Common myeloid progenitor, CD34-positive (primary cell): ENCODE measurements at regions not wholly inside any gene's neighbourhood (a gene's known extent, or its start where the extent isn't known, plus 50 kb on each side); places are given as distances from the start of the nearest gene placed in this dataset.

Experiments
- CTCF ChIA-PET: fragments of 350-600 bp; sonication (Branson Sonifier 250); formaldehyde crosslinking; loops from one replicate; lab custom pipeline; 2021; ENCODE audit warnings: antibody characterized with exemption; lab: Charles Lee
- POLR2A ChIA-PET: fragments of 350-600 bp; sonication (Branson Sonifier 250); formaldehyde crosslinking; loops from one replicate; lab custom pipeline; 2021; ENCODE audit warnings: antibody characterized with exemption; lab: Charles Lee
- DNase-seq, 3 donors: peaks; one replicate each; pipeline versions ENCODE4 v3.0.0 to v3.0.0-alpha.2; 2013
- H3K27ac ChIP-seq, 2 experiments: 1 replicate in 1 of 2; 2 replicates in 1 of 2; pipeline ENCODE4 v1.7.0; 2013; ENCODE audit warnings: inconsistent platforms in 2 of 2, low read length in 2 of 2, mild to moderate bottlenecking in 2 of 2, low read depth in 1 of 2, moderate library complexity in 1 of 2; ENCODE audit not compliant: severe bottlenecking in 2 of 2, insufficient read depth in 1 of 2, poor library complexity in 1 of 2
- H3K27me3 ChIP-seq, 5 experiments: replicated peaks in 2 of 5; 1 replicate in 3 of 5; 2 replicates in 2 of 5; pipeline versions ENCODE4 v1.6.1 to v1.7.0; 2013; ENCODE audit warnings: low read length in 4 of 5, mild to moderate bottlenecking in 2 of 5, moderate library complexity in 2 of 5, inconsistent platforms in 1 of 5; ENCODE audit not compliant: insufficient read depth in 5 of 5, control insufficient read depth in 4 of 5
- H3K36me3 ChIP-seq, 4 experiments: 1 replicate in 2 of 4; 2 replicates in 2 of 4; pipeline versions ENCODE4 v1.6.1 to v1.7.0; 2013; ENCODE audit warnings: low read length in 3 of 4, control low read depth in 1 of 4, mild to moderate bottlenecking in 1 of 4; ENCODE audit not compliant: control insufficient read depth in 4 of 4, insufficient read depth in 4 of 4
- H3K4me1 ChIP-seq, 4 experiments: 1 replicate in 3 of 4; 2 replicates in 1 of 4; pipeline versions ENCODE4 v1.6.1 to v1.7.1; 2013; ENCODE audit warnings: low read length in 3 of 4, mild to moderate bottlenecking in 3 of 4, control low read depth in 1 of 4, inconsistent platforms in 1 of 4, moderate library complexity in 1 of 4; ENCODE audit not compliant: control insufficient read depth in 4 of 4, insufficient read depth in 4 of 4; ENCODE audit errors: control extremely low read depth in 1 of 4
- H3K4me3 ChIP-seq, 7 experiments: 1 replicate in 4 of 7; 2 replicates in 3 of 7; pipeline versions ENCODE4 v1.5.1 to v1.7.0; 2013; ENCODE audit warnings: mild to moderate bottlenecking in 7 of 7, low read length in 6 of 7, moderate library complexity in 6 of 7, inconsistent platforms in 2 of 7, low read depth in 2 of 7, control low read depth in 1 of 7; ENCODE audit not compliant: insufficient read depth in 4 of 7, control insufficient read depth in 1 of 7; ENCODE audit errors: extremely low read depth in 1 of 7
- H3K9me3 ChIP-seq, 5 experiments: 1 replicate in 4 of 5; 2 replicates in 1 of 5; pipeline versions ENCODE4 v1.6.1 to v1.7.1; 2013; ENCODE audit warnings: low read length in 4 of 5, mild to moderate bottlenecking in 2 of 5, inconsistent platforms in 1 of 5, low read depth in 1 of 5, moderate library complexity in 1 of 5; ENCODE audit not compliant: control insufficient read depth in 4 of 5, insufficient read depth in 2 of 5; ENCODE audit errors: control extremely low read depth in 1 of 5
- WGBS: methylation state at CpG from one replicate; pipeline ENCODE4 v1.1.5; 2013; ENCODE audit not compliant: insufficient coverage; 5-methylcytosine and 5-hydroxymethylcytosine counted together

DNA sequence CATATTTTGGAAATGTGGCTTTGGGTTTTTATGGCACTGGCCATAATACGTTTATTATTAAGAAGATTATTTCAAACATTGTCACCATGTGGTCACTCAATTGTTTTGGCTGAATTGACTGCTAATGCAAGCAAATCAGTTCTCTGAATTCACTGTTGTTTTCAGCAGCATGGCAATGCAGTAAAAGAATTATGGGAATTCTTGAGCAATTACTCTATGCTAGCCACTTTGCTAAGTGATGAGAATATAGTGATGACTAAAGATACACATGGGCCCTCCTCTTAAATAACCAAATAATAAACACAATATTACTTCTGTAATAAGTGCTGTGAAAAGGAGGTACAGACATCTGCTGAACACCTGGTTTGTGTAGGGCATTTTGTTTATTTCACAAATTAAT is 58.0 kb upstream of the FANCL start:
- Histone ChIP-seq H3K36me3 (no peaks in the 10 kb centered on the region), H3K27me3 (no peaks in the 10 kb centered on the region), H3K27ac (no peak overlapping the region), H3K9me3 (no peaks in the 10 kb centered on the region), H3K4me3 (no peak overlapping the region), H3K4me1 (no peaks in the 10 kb centered on the region)
- no peak for DNase-seq
- WGBS, result no CpG with 5 or more reads among the region's 1 CpG
- ChIA-PET POLR2A (no interaction called here), CTCF (no interaction called here)

DNA sequence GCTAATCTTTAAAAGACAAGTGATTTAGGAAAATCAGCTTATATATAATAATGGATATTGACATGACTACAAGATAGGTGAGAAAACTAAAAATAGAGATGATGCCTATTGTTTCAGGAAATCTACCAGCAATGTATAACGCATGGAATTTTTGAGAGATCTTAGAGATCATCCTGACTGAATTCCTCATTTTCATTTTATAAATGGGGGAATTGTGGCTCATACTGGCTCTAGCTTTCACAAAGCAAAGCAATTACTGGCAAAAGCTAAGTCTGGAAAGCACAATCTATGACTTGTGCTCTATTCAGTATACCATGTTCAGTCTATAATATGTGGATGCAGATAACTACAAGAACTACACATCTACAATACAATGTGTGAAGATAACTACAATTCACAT is 51.9 kb upstream of the FANCL start:
- 86% methylated on average over 1 of the region's 1 CpG for WGBS
- no peak for DNase-seq
- Histone ChIP-seq H3K27me3 (no peaks in the 10 kb centered on the region), H3K4me1 (no peaks in the 10 kb centered on the region), H3K36me3 (no peaks in the 10 kb centered on the region), H3K9me3 (no peaks in the 10 kb centered on the region), H3K27ac (no peak overlapping the region), H3K4me3 (no peak overlapping the region)
- POLR2A ChIA-PET, result no interaction called here
- CTCF ChIA-PET, result no interaction called here

GRCh38 chr2:58291726-58292438 is 50.8 kb upstream of the FANCL start:
- 86% methylated on average over 2 of the region's 4 CpGs for WGBS
- DNase-seq, result no peak
- peaks cover 0 to 2% (median 0%) of the 10 kb centered on the region in 5 experiments for H3K9me3 ChIP-seq
- no peaks in the 10 kb centered on the region for H3K36me3 ChIP-seq
- no peak overlapping the region for H3K27ac ChIP-seq
- ChIA-PET POLR2A (interaction anchor here (0.5 kb wide), 1 partner anchor 382 kb away, joined by 4 read pairs; no protein-coding TSS in a partner anchor), CTCF (no interaction called here)
- no peaks in the 10 kb centered on the region for H3K4me1 ChIP-seq
- H3K27me3 ChIP-seq, result no peaks in the 10 kb centered on the region
- no peak overlapping the region for H3K4me3 ChIP-seq
